ENCODE measurements at regions not wholly inside any gene's neighbourhood (a gene's known extent, or its start where the extent isn't known, plus 50 kb on each side); places are given as distances from the start of the nearest gene placed in this dataset.
"Not testable (repeated sequence)": the region's sequence is repeated elsewhere in the genome, so short reads cannot be mapped to it uniquely, and the experiment has no call there.

GRCh38 chr7:106367018-106367420 is 82.2 kb upstream of the NAMPT start:
- H3K9me3 ChIP-seq = no peaks in the 10 kb centered on the region
- H3K4me3 ChIP-seq = no peak overlapping the region
- no peak for TF ChIP-seq POLR2AphosphoS5 (IDR thresholded peaks at IDR 0.05; ENCODE audit: insufficient read depth in 1 of 2, low read depth in 1 of 2)
- no peak for TF ChIP-seq POLR2A (IDR thresholded peaks at IDR 0.05)
- no peak for TF ChIP-seq CTCF (IDR thresholded peaks at IDR 0.05)
- H3K27ac ChIP-seq = no peak overlapping the region
- H3K27me3 ChIP-seq = no peaks in the 10 kb centered on the region
- no peaks in the 10 kb centered on the region for H3K4me1 ChIP-seq
- H3K36me3 ChIP-seq = no peaks in the 10 kb centered on the region
- intact Hi-C loops (cut with DNase I) = no loop called here
- DNase-seq (ENCODE audit: extremely low spot score in 2 of 2) = no peak

GRCh38 chr7:106365252-106366005 is 80.6 kb upstream of the NAMPT start:
- intact Hi-C loops (cut with DNase I) = no loop called here
- Histone ChIP-seq H3K36me3 (no peaks in the 10 kb centered on the region), H3K27ac (no peak overlapping the region), H3K9me3 (no peaks in the 10 kb centered on the region), H3K4me3 (no peak overlapping the region), H3K4me1 (no peaks in the 10 kb centered on the region), H3K27me3 (no peaks in the 10 kb centered on the region)
- DNase-seq (ENCODE audit: extremely low spot score in 2 of 2) = no peak
- TF ChIP-seq POLR2A (IDR thresholded peaks at IDR 0.05) (no peak), POLR2AphosphoS5 (IDR thresholded peaks at IDR 0.05; ENCODE audit: insufficient read depth in 1 of 2, low read depth in 1 of 2) (peak in 1 of 2 donors; percentile 39)

- not testable (repeated sequence) for DNase-seq (ENCODE audit: extremely low spot score in 2 of 2); H3K27ac ChIP-seq; H3K9me3 ChIP-seq; H3K27me3 ChIP-seq; H3K4me3 ChIP-seq; H3K36me3 ChIP-seq; H3K4me1 ChIP-seq
- intact Hi-C loops (cut with DNase I) = loop anchor here (5.0 kb wide), 1 partner anchor 450 kb away; no protein-coding TSS in a partner anchor
These were observed 77.7 kb upstream of the NAMPT start for GRCh38 chr7:106362507-106362906.

- no peaks in the 10 kb centered on the region for H3K4me1 ChIP-seq
- no peak overlapping the region for H3K4me3 ChIP-seq
- no peak overlapping the region for H3K27ac ChIP-seq
- H3K27me3 ChIP-seq = no peaks in the 10 kb centered on the region
- no peaks in the 10 kb centered on the region for H3K9me3 ChIP-seq
- no peaks in the 10 kb centered on the region for H3K36me3 ChIP-seq
- TF ChIP-seq CTCF (IDR thresholded peaks at IDR 0.05) = no peak
- no peak for TF ChIP-seq POLR2A (IDR thresholded peaks at IDR 0.05)
- TF ChIP-seq POLR2AphosphoS5 (IDR thresholded peaks at IDR 0.05; ENCODE audit: insufficient read depth in 1 of 2, low read depth in 1 of 2) = no peak
- DNase-seq (ENCODE audit: extremely low spot score in 2 of 2) = no peak
- intact Hi-C loops (cut with DNase I) = no loop called here
These were observed 73.4 kb upstream of the NAMPT start for GRCh38 chr7:106358103-106358663.

GRCh38 chr7:106357675-106358074 is 72.9 kb upstream of the NAMPT start:
- Histone ChIP-seq H3K4me1 (no peaks in the 10 kb centered on the region), H3K36me3 (no peaks in the 10 kb centered on the region), H3K27me3 (no peaks in the 10 kb centered on the region), H3K9me3 (no peaks in the 10 kb centered on the region), H3K4me3 (no peak overlapping the region), H3K27ac (no peak overlapping the region)
- TF ChIP-seq POLR2AphosphoS5 (IDR thresholded peaks at IDR 0.05; ENCODE audit: insufficient read depth in 1 of 2, low read depth in 1 of 2) (no peak), CTCF (IDR thresholded peaks at IDR 0.05) (no peak), POLR2A (IDR thresholded peaks at IDR 0.05) (no peak)
- no peak for DNase-seq (ENCODE audit: extremely low spot score in 2 of 2)
- intact Hi-C loops (cut with DNase I) = no loop called here

- Histone ChIP-seq H3K27ac (no peak overlapping the region), H3K4me3 (no peak overlapping the region), H3K27me3 (no peaks in the 10 kb centered on the region), H3K4me1 (no peaks in the 10 kb centered on the region), H3K9me3 (no peaks in the 10 kb centered on the region), H3K36me3 (no peaks in the 10 kb centered on the region)
- intact Hi-C loops (cut with DNase I) = no loop called here
- TF ChIP-seq POLR2A (IDR thresholded peaks at IDR 0.05) (no peak), POLR2AphosphoS5 (IDR thresholded peaks at IDR 0.05; ENCODE audit: insufficient read depth in 1 of 2, low read depth in 1 of 2) (no peak), CTCF (IDR thresholded peaks at IDR 0.05) (no peak)
- no peak for DNase-seq (ENCODE audit: extremely low spot score in 2 of 2)
These were observed 70.0 kb upstream of the NAMPT start for GRCh38 chr7:106354822-106355221.
